ENCODE measurements at regions not wholly inside any gene's neighbourhood (a gene's known extent, or its start where the extent isn't known, plus 50 kb on each side); places are given as distances from the start of the nearest gene placed in this dataset.
"Not testable (repeated sequence)": the region's sequence is repeated elsewhere in the genome, so short reads cannot be mapped to it uniquely, and the experiment has no call there.

GRCh38 chr4:94139931-94140612, 67.6 kb upstream of the SMARCAD1 start:
- H3K4me3 ChIP-seq (ENCODE audit: low read depth in 1 of 3, low read length in 3 of 3) = no peak overlapping the region
- no peaks in the 10 kb centered on the region for H3K27me3 ChIP-seq (ENCODE audit: control insufficient read depth in 3 of 3, insufficient read depth in 3 of 3, low read length in 3 of 3)
- 91 to 92% (median 91%) methylated on average over 11 of the region's 11 CpGs for WGBS, 3 donors
- FAIRE-seq = no peak
- no peak for DNase-seq
- peaks cover 0 to 3% of the 10 kb centered on the region in 2 donors for H3K9me3 ChIP-seq (ENCODE audit: control insufficient read depth in 2 of 2, insufficient read depth in 1 of 2, low read depth in 1 of 2, low read length in 1 of 2)
- H3K36me3 ChIP-seq (ENCODE audit: control insufficient read depth in 3 of 3, insufficient read depth in 2 of 3, low read depth in 1 of 3, low read length in 3 of 3) = no peaks in the 10 kb centered on the region
- no peak overlapping the region for H3K27ac ChIP-seq (ENCODE audit: low read depth in 1 of 3, low read length in 2 of 3)
- H3K4me1 ChIP-seq (ENCODE audit: control insufficient read depth in 3 of 3, insufficient read depth in 2 of 3, low read depth in 1 of 3, low read length in 2 of 3) = peaks cover 0 to 6% (median 0%) of the 10 kb centered on the region in 3 donors

- Histone ChIP-seq H3K4me1 (ENCODE audit: control insufficient read depth in 3 of 3, insufficient read depth in 2 of 3, low read depth in 1 of 3, low read length in 2 of 3) (peaks cover 0 to 6% (median 0%) of the 10 kb centered on the region in 3 donors), H3K27ac (ENCODE audit: low read depth in 1 of 3, low read length in 2 of 3) (peak overlapping the region in 1 of 3 donors; percentile 40), H3K4me3 (ENCODE audit: low read depth in 1 of 3, low read length in 3 of 3) (no peak overlapping the region), H3K27me3 (ENCODE audit: control insufficient read depth in 3 of 3, insufficient read depth in 3 of 3, low read length in 3 of 3) (no peaks in the 10 kb centered on the region), H3K36me3 (ENCODE audit: control insufficient read depth in 3 of 3, insufficient read depth in 2 of 3, low read depth in 1 of 3, low read length in 3 of 3) (no peaks in the 10 kb centered on the region), H3K9me3 (ENCODE audit: control insufficient read depth in 2 of 2, insufficient read depth in 1 of 2, low read depth in 1 of 2, low read length in 1 of 2) (peaks cover 0 to 3% of the 10 kb centered on the region in 2 donors)
- DNase-seq (peak in 1 of 2 donors; percentile 55), FAIRE-seq (no peak)
- WGBS, 3 donors = 73 to 83% (median 76%) methylated on average over 2 of the region's 2 CpGs
These were observed 66.7 kb upstream of the SMARCAD1 start for GRCh38 chr4:94141001-94141400.

GRCh38 chr4:94148052-94148451, 59.6 kb upstream of the SMARCAD1 start:
- H3K27me3 ChIP-seq (ENCODE audit: control insufficient read depth in 3 of 3, insufficient read depth in 3 of 3, low read length in 3 of 3); FAIRE-seq; H3K36me3 ChIP-seq (ENCODE audit: control insufficient read depth in 3 of 3, insufficient read depth in 2 of 3, low read depth in 1 of 3, low read length in 3 of 3); H3K27ac ChIP-seq (ENCODE audit: low read depth in 1 of 3, low read length in 2 of 3); H3K9me3 ChIP-seq (ENCODE audit: control insufficient read depth in 2 of 2, insufficient read depth in 1 of 2, low read depth in 1 of 2, low read length in 1 of 2); H3K4me1 ChIP-seq (ENCODE audit: control insufficient read depth in 3 of 3, insufficient read depth in 2 of 3, low read depth in 1 of 3, low read length in 2 of 3): not testable (repeated sequence)
- DNase-seq = peak; percentile 45 to 59
- H3K4me3 ChIP-seq (ENCODE audit: low read depth in 1 of 3, low read length in 3 of 3) = peak overlapping the region in 1 of 3 donors; percentile 10
- 32 to 50% (median 43%) methylated on average over 9 of the region's 9 CpGs for WGBS, 3 donors

- Histone ChIP-seq H3K36me3 (ENCODE audit: control insufficient read depth in 3 of 3, insufficient read depth in 2 of 3, low read depth in 1 of 3, low read length in 3 of 3) (no peaks in the 10 kb centered on the region), H3K4me1 (ENCODE audit: control insufficient read depth in 3 of 3, insufficient read depth in 2 of 3, low read depth in 1 of 3, low read length in 2 of 3) (peaks cover 0 to 5% (median 0%) of the 10 kb centered on the region in 3 donors), H3K9me3 (ENCODE audit: control insufficient read depth in 2 of 2, insufficient read depth in 1 of 2, low read depth in 1 of 2, low read length in 1 of 2) (peaks cover 0 to 16% of the 10 kb centered on the region in 2 donors), H3K27me3 (ENCODE audit: control insufficient read depth in 3 of 3, insufficient read depth in 3 of 3, low read length in 3 of 3) (no peaks in the 10 kb centered on the region), H3K4me3 (ENCODE audit: low read depth in 1 of 3, low read length in 3 of 3) (no peak overlapping the region), H3K27ac (ENCODE audit: low read depth in 1 of 3, low read length in 2 of 3) (no peak overlapping the region)
- no peak for DNase-seq
- FAIRE-seq = no peak
These were observed 55.2 kb upstream of the SMARCAD1 start for GRCh38 chr4:94152466-94152865.

GRCh38 chr4:94155404-94155803, 52.3 kb upstream of the SMARCAD1 start:
- H3K4me1 ChIP-seq (ENCODE audit: control insufficient read depth in 3 of 3, insufficient read depth in 2 of 3, low read depth in 1 of 3, low read length in 2 of 3); FAIRE-seq; H3K36me3 ChIP-seq (ENCODE audit: control insufficient read depth in 3 of 3, insufficient read depth in 2 of 3, low read depth in 1 of 3, low read length in 3 of 3); DNase-seq; H3K4me3 ChIP-seq (ENCODE audit: low read depth in 1 of 3, low read length in 3 of 3); H3K27ac ChIP-seq (ENCODE audit: low read depth in 1 of 3, low read length in 2 of 3); H3K27me3 ChIP-seq (ENCODE audit: control insufficient read depth in 3 of 3, insufficient read depth in 3 of 3, low read length in 3 of 3): not testable (repeated sequence)
- peaks cover 0 to 16% of the 10 kb centered on the region in 2 donors for H3K9me3 ChIP-seq (ENCODE audit: control insufficient read depth in 2 of 2, insufficient read depth in 1 of 2, low read depth in 1 of 2, low read length in 1 of 2)
- 86 to 100% (median 93%) methylated on average over 2 of the region's 2 CpGs for WGBS, 3 donors

- Histone ChIP-seq H3K27ac (ENCODE audit: low read depth in 1 of 3, low read length in 2 of 3) (no peak overlapping the region), H3K36me3 (ENCODE audit: control insufficient read depth in 3 of 3, insufficient read depth in 2 of 3, low read depth in 1 of 3, low read length in 3 of 3) (no peaks in the 10 kb centered on the region), H3K4me1 (ENCODE audit: control insufficient read depth in 3 of 3, insufficient read depth in 2 of 3, low read depth in 1 of 3, low read length in 2 of 3) (peaks cover 0 to 5% (median 0%) of the 10 kb centered on the region in 3 donors), H3K27me3 (ENCODE audit: control insufficient read depth in 3 of 3, insufficient read depth in 3 of 3, low read length in 3 of 3) (no peaks in the 10 kb centered on the region), H3K9me3 (ENCODE audit: control insufficient read depth in 2 of 2, insufficient read depth in 1 of 2, low read depth in 1 of 2, low read length in 1 of 2) (peaks cover 0 to 16% of the 10 kb centered on the region in 2 donors), H3K4me3 (ENCODE audit: low read depth in 1 of 3, low read length in 3 of 3) (no peak overlapping the region)
- FAIRE-seq = no peak
- peak; percentile 53 to 61 for DNase-seq
- 13 to 64% (median 36%) methylated on average over 5 of the region's 5 CpGs for WGBS, 3 donors
These were observed 50.8 kb upstream of the SMARCAD1 start for GRCh38 chr4:94156826-94157225.

All from small intestine (tissue), 7 donors.